Trophoblast cell (in vitro differentiated cells and primary cell): ENCODE measurements at regions not wholly inside any gene's neighbourhood (a gene's known extent, or its start where the extent isn't known, plus 50 kb on each side); places are given as distances from the start of the nearest gene placed in this dataset.
"Not testable (repeated sequence)": the region's sequence is repeated elsewhere in the genome, so short reads cannot be mapped to it uniquely, and the experiment has no call there.

Experiments used
- DNase-seq, 2 donors: peaks; one replicate each; pipeline ENCODE4 v3.0.0-alpha.2; 2016
- H2AFZ ChIP-seq: 2 replicates; pipeline ENCODE4 v1.6.1; 2013; ENCODE audit warnings: low read length, moderate library complexity, mild to moderate bottlenecking; ENCODE audit not compliant: insufficient read depth, poor library complexity
- H2AK5ac ChIP-seq: 2 replicates; pipeline ENCODE4 v1.6.1; 2013; ENCODE audit warnings: mild to moderate bottlenecking, low read length
- H2BK120ac ChIP-seq: 2 replicates; pipeline ENCODE4 v1.6.1; 2013; ENCODE audit warnings: low read length, mild to moderate bottlenecking, moderate library complexity; ENCODE audit not compliant: insufficient read depth, poor library complexity
- H2BK12ac ChIP-seq: 2 replicates; pipeline ENCODE4 v1.6.1; 2013; ENCODE audit warnings: mild to moderate bottlenecking, low read length, moderate library complexity
- H2BK5ac ChIP-seq: 2 replicates; pipeline ENCODE4 v1.6.1; 2013; ENCODE audit warnings: low read length, low read depth, moderate library complexity, mild to moderate bottlenecking; ENCODE audit not compliant: poor library complexity
- H3K14ac ChIP-seq: 2 replicates; pipeline ENCODE4 v1.6.1; 2013; ENCODE audit warnings: mild to moderate bottlenecking, low read length
- H3K18ac ChIP-seq: 2 replicates; pipeline ENCODE4 v1.6.1; 2013; ENCODE audit warnings: mild to moderate bottlenecking, low read length
- H3K23ac ChIP-seq: 2 replicates; pipeline ENCODE4 v1.6.1; 2013; ENCODE audit warnings: low read length
- H3K27ac ChIP-seq: 2 replicates; pipeline ENCODE4 v1.5.1; 2013; ENCODE audit warnings: low read depth, mild to moderate bottlenecking, inconsistent platforms, low read length, moderate library complexity
- H3K27me3 ChIP-seq: 2 replicates; pipeline ENCODE4 v1.6.1; 2013; ENCODE audit warnings: inconsistent platforms, mild to moderate bottlenecking, low read length, moderate library complexity; ENCODE audit not compliant: insufficient read depth
- H3K36me3 ChIP-seq, 2 experiments: 1 replicate in 1 of 2; 2 replicates in 1 of 2; pipeline ENCODE4 v1.6.1; 2013; ENCODE audit warnings: low read length in 2 of 2, mild to moderate bottlenecking in 2 of 2, moderate library complexity in 1 of 2; ENCODE audit not compliant: insufficient read depth in 2 of 2, control insufficient read depth in 1 of 2
- H3K4ac ChIP-seq: 2 replicates; pipeline ENCODE4 v1.6.1; 2013; ENCODE audit warnings: low read depth, mild to moderate bottlenecking, low read length, moderate library complexity
- H3K4me1 ChIP-seq, 2 experiments: 1 replicate in 1 of 2; 2 replicates in 1 of 2; pipeline ENCODE4 v1.6.1; 2013; ENCODE audit warnings: low read length in 2 of 2, mild to moderate bottlenecking in 2 of 2, moderate library complexity in 1 of 2; ENCODE audit not compliant: insufficient read depth in 2 of 2, control insufficient read depth in 1 of 2
- H3K4me2 ChIP-seq: 2 replicates; pipeline ENCODE4 v1.6.1; 2013; ENCODE audit warnings: inconsistent platforms, mild to moderate bottlenecking, low read length, moderate library complexity
- H3K4me3 ChIP-seq: 2 replicates; pipeline ENCODE4 v1.5.1; 2013; ENCODE audit warnings: mild to moderate bottlenecking, low read depth, low read length, inconsistent platforms
- H3K79me1 ChIP-seq: one replicate; pipeline ENCODE4 v1.6.1; 2013; ENCODE audit warnings: low read length
- H3K79me2 ChIP-seq: 2 replicates; pipeline ENCODE4 v1.6.1; 2013; ENCODE audit warnings: low read length, mild to moderate bottlenecking; ENCODE audit not compliant: control insufficient read depth, insufficient read depth, poor library complexity
- H3K9ac ChIP-seq: 2 replicates; pipeline ENCODE4 v1.6.1; 2013; ENCODE audit warnings: mild to moderate bottlenecking, low read length
- H3K9me3 ChIP-seq: 2 replicates; pipeline ENCODE4 v1.6.1; 2013; ENCODE audit warnings: low read depth, mild to moderate bottlenecking, control low read depth, inconsistent platforms, low read length; ENCODE audit not compliant: insufficient read depth
- H4K12ac ChIP-seq: 2 replicates; pipeline ENCODE4 v1.6.1; 2013; ENCODE audit warnings: low read depth, mild to moderate bottlenecking, low read length, moderate library complexity
- H4K8ac ChIP-seq: 2 replicates; pipeline ENCODE4 v1.6.1; 2013; ENCODE audit warnings: low read depth, mild to moderate bottlenecking, low read length, moderate library complexity
- H4K91ac ChIP-seq: one replicate; pipeline ENCODE4 v1.6.1; 2013; ENCODE audit warnings: low read depth, mild to moderate bottlenecking, low read length, moderate library complexity
- WGBS: extraction: QIAGEN DNeasy Blood & Tissue Kit; methylation state at CpG from one replicate; pipeline ENCODE4 v1.1.7; 2013; ENCODE audit warnings: missing lambda C conversion rate; ENCODE audit not compliant: insufficient read length, insufficient coverage; ENCODE audit errors: extremely low coverage; 5-methylcytosine and 5-hydroxymethylcytosine counted together

DNA sequence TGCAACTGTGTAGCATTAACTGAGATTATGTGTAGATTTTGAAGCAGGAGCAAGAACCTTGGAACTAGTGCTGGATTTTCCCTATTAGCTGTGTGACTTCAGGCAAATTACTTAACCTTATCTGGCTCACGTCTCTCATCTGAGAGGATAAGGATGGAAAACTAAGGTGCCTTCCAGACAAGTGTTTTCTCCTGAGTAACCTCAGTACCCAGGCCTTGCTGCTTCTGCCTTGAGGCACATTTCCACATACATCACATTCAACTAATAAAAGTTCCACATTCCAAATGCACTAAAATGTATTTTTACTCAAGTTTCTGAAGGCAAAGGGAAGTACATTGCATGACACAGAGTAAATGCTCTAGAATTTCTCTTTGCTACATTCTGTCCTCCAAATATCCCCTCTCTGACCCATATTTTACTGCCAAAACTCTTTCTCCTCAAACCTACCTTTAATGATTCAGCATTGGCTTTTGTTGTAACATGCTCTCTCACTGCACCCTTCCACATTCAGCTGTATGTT, 195.4 kb upstream of the ADGRL3 start:
- H2BK120ac ChIP-seq, result no peak overlapping the region
- H3K36me3 ChIP-seq, result no peaks in the 10 kb centered on the region
- no peak overlapping the region for H3K23ac ChIP-seq
- H2AK5ac ChIP-seq, result no peak overlapping the region
- peak overlapping the region; percentile 12 for H3K4me2 ChIP-seq
- peaks cover 2 to 3% of the 10 kb centered on the region in 2 experiments for H3K4me1 ChIP-seq
- H4K8ac ChIP-seq, result no peak overlapping the region
- peak; percentile 76 to 90 for DNase-seq
- no peak overlapping the region for H3K14ac ChIP-seq
- H4K12ac ChIP-seq, result no peak overlapping the region
- no peaks in the 10 kb centered on the region for H3K79me2 ChIP-seq
- H3K9ac ChIP-seq, result no peak overlapping the region
- H3K4ac ChIP-seq, result no peak overlapping the region
- no CpG with 5 or more reads among the region's 1 CpG for WGBS
- H2AFZ ChIP-seq, result no peak overlapping the region
- H4K91ac ChIP-seq, result no peak overlapping the region
- H3K9me3 ChIP-seq, result no peaks in the 10 kb centered on the region
- no peak overlapping the region for H2BK12ac ChIP-seq
- peaks cover 3% of the 10 kb centered on the region for H3K79me1 ChIP-seq
- no peak overlapping the region for H2BK5ac ChIP-seq
- H3K27ac ChIP-seq, result peak overlapping the region; percentile 56
- no peaks in the 10 kb centered on the region for H3K27me3 ChIP-seq
- no peak overlapping the region for H3K4me3 ChIP-seq
- no peak overlapping the region for H3K18ac ChIP-seq

DNA sequence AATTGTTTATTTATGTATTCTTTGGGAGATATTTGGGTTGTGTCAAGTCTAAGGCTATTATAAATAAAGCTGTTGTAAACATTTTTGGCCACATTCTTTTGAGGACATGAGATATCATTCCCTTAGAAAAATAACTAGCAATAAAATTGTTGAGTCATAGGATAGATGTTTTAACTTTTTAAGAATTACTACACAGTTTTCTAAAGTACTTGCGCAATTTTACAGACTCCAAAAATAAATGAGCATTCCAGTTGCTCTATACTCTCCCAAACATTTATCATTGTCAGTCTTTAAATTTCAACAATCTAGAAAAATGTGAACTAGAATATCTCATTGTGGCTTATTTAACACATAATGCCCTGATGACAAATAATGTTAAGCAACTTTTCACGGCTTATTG, 189.1 kb upstream of the ADGRL3 start:
- WGBS, result no CpG with 5 or more reads among the region's 2 CpGs
- no peaks in the 10 kb centered on the region for H3K4me1 ChIP-seq
- no peak overlapping the region for H4K91ac ChIP-seq
- H3K4me2 ChIP-seq, result no peak overlapping the region
- no peaks in the 10 kb centered on the region for H3K79me1 ChIP-seq
- H4K12ac ChIP-seq, result no peak overlapping the region
- no peak overlapping the region for H2AFZ ChIP-seq
- H2BK12ac ChIP-seq, result no peak overlapping the region
- no peaks in the 10 kb centered on the region for H3K27me3 ChIP-seq
- no peak overlapping the region for H2BK5ac ChIP-seq
- no peak overlapping the region for H3K9ac ChIP-seq
- H3K23ac ChIP-seq, result no peak overlapping the region
- H3K4ac ChIP-seq, result no peak overlapping the region
- H3K79me2 ChIP-seq, result no peaks in the 10 kb centered on the region
- H3K14ac ChIP-seq, result no peak overlapping the region
- peaks cover 2% of the 10 kb centered on the region for H3K9me3 ChIP-seq
- no peak overlapping the region for H4K8ac ChIP-seq
- peak in 1 of 2 donors; percentile 57 for DNase-seq
- H3K4me3 ChIP-seq, result no peak overlapping the region
- H3K18ac ChIP-seq, result no peak overlapping the region
- no peaks in the 10 kb centered on the region for H3K36me3 ChIP-seq
- no peak overlapping the region for H3K27ac ChIP-seq
- no peak overlapping the region for H2AK5ac ChIP-seq
- no peak overlapping the region for H2BK120ac ChIP-seq

DNA sequence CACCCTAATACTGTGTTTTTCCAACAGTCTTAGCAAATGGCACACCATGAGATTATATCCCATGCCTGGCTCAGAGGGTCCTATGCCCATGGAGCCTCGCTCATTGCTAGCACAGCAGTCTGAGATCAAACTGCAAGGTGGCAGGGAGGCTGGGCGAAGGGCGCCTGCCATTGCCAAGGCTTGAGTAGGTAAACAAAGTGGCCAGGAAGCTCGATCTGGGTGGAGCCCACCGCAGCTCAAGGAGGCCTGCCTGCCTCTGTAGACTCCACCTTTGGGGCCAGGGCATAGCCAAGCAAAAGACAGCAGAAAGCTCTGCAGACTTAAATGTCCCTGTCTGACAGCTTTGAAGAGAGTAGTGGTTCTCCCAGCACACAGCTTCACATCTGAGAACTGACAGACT, 188.2 kb upstream of the ADGRL3 start:
- not testable (repeated sequence) for H3K27me3 ChIP-seq, H3K4ac ChIP-seq, H3K18ac ChIP-seq, H3K79me2 ChIP-seq, H3K9ac ChIP-seq, H4K8ac ChIP-seq, H3K4me3 ChIP-seq, H3K14ac ChIP-seq, H3K23ac ChIP-seq, H3K79me1 ChIP-seq, H4K12ac ChIP-seq, H2AK5ac ChIP-seq, H3K9me3 ChIP-seq, DNase-seq, H2BK12ac ChIP-seq, H2AFZ ChIP-seq, H2BK5ac ChIP-seq, H2BK120ac ChIP-seq, H3K36me3 ChIP-seq, H3K4me2 ChIP-seq, H3K4me1 ChIP-seq, H4K91ac ChIP-seq, H3K27ac ChIP-seq
- WGBS, result no CpG with 5 or more reads among the region's 5 CpGs

DNA sequence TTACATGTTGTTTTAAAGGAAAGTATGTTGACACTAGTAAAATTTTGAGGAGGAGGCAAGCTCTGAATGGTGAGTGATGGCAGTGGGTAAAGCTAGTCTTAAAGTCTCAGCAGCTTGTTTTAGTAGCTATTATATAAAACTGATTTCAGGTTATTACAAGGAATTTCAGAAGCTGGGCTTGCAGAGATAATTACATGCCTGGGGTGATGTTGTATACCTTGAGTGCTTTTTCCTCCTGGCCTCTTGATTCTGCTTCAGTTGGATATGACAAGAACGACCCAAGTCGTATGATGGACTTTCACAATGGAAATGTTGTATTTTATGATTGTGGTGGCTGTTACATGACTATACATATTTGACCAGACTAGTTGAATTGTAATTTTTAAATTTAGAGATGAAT, 175.5 kb upstream of the ADGRL3 start:
- no peak overlapping the region for H3K27ac ChIP-seq

More for the DNA sequence above, 175.5 kb upstream of the ADGRL3 start:
- H3K27me3 ChIP-seq, result no peaks in the 10 kb centered on the region
- no peak for DNase-seq
- no peaks in the 10 kb centered on the region for H3K79me1 ChIP-seq
- H4K12ac ChIP-seq, result no peak overlapping the region
- no peaks in the 10 kb centered on the region for H3K36me3 ChIP-seq
- no peaks in the 10 kb centered on the region for H3K4me1 ChIP-seq
- no peak overlapping the region for H3K14ac ChIP-seq
- no peak overlapping the region for H3K23ac ChIP-seq
- no peak overlapping the region for H2AFZ ChIP-seq
- H3K79me2 ChIP-seq, result no peaks in the 10 kb centered on the region
- H3K4me3 ChIP-seq, result no peak overlapping the region
- no peak overlapping the region for H2BK5ac ChIP-seq
- no peak overlapping the region for H3K4me2 ChIP-seq
- H2BK12ac ChIP-seq, result no peak overlapping the region
- no peak overlapping the region for H2BK120ac ChIP-seq
- H3K18ac ChIP-seq, result no peak overlapping the region
- no peak overlapping the region for H4K91ac ChIP-seq
- no CpG with 5 or more reads among the region's 2 CpGs for WGBS
- H3K4ac ChIP-seq, result no peak overlapping the region
- H3K9ac ChIP-seq, result no peak overlapping the region
- H4K8ac ChIP-seq, result no peak overlapping the region
- H3K9me3 ChIP-seq, result no peaks in the 10 kb centered on the region
- no peak overlapping the region for H2AK5ac ChIP-seq
